EH (cell line): ENCODE measurements at regions not wholly inside any gene's neighbourhood (a gene's known extent, or its start where the extent isn't known, plus 50 kb on each side); places are given as distances from the start of the nearest gene placed in this dataset.
"Not testable (repeated sequence)": the region's sequence is repeated elsewhere in the genome, so short reads cannot be mapped to it uniquely, and the experiment has no call there.

Experiments
- DNase-seq: peaks from one replicate; pipeline ENCODE4 v3.0.0-alpha.2; 2015; ENCODE audit warnings: low read depth

- no peak for DNase-seq
Observed at GRCh38 chr21:24509131-24509530, 1098.2 kb downstream of the MRPL39 start.

- DNase-seq: no peak
Observed at GRCh38 chr21:24486973-24487372, 1120.3 kb downstream of the MRPL39 start.

GRCh38 chr21:24483361-24483760 lies 1123.9 kb downstream of the MRPL39 start:
- not testable (repeated sequence) for DNase-seq

- no peak for DNase-seq
Observed at GRCh38 chr21:24470852-24471251, 1136.4 kb downstream of the MRPL39 start.

- no peak for DNase-seq
Observed at GRCh38 chr21:24456358-24456757, 1150.9 kb downstream of the MRPL39 start.

DNA sequence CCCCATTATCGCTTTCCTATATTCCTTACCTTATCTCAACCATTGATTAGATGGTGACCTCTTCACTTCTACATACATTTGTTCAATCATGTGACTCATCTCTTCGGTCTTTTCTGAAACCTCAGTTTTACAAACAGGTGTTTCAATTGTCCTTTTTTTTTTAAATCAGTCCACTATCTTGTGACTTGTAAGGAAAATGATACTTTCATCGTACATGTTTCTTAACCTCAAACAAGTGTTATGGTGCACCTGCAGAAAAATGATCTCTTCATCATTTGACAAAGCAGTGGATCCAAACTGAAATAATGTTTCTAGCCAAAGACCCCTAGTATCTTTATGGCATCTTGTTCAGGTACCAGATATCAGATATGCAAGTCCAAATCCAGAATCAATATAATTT lies 1157.2 kb downstream of the MRPL39 start:
- DNase-seq: no peak

- DNase-seq: no peak
Observed at GRCh38 chr21:24445517-24445916, 1161.8 kb downstream of the MRPL39 start.

DNA sequence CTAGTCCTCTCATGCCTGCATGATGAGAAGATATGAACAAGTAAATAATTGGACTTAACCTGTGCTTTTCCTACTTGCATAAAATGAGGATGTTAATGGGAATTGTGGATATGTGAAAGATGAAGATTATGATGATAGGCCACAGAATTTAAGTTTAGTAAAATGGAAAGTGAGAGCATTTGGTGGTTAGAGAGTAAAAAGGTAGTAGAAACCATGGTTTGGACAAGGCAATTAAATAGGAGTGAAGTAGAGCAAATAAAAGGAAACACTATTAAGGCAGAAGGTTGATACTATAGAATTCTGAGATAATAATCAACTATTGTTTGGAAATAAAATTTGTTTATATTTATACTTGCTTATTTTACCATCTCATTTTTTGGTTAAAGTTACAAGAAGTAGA lies 1162.5 kb downstream of the MRPL39 start:
- no peak for DNase-seq

- no peak for DNase-seq
Observed at GRCh38 chr21:24436236-24436635, 1171.0 kb downstream of the MRPL39 start.

- DNase-seq: no peak
Observed at GRCh38 chr21:24428591-24429199, 1178.6 kb downstream of the MRPL39 start.

DNA sequence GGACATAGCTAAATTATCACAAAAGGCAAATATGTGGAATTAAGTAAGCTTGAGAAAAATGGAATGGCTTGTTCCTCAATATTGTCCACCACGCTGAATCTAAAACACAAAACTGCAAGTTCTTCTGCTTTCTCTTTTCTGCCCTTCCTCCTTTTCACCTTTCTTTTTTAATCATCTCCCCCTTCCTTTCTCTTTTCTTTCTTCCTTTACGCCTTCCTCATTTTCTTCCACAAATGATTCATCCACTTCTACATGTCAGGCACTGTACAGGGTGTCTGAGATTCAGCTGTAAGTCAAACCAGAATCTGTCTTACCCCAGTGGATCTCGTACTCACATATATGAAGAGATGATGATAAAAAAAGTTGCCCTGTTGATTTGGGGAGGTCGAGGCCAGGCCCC lies 1182.5 kb downstream of the MRPL39 start:
- no peak for DNase-seq

DNA sequence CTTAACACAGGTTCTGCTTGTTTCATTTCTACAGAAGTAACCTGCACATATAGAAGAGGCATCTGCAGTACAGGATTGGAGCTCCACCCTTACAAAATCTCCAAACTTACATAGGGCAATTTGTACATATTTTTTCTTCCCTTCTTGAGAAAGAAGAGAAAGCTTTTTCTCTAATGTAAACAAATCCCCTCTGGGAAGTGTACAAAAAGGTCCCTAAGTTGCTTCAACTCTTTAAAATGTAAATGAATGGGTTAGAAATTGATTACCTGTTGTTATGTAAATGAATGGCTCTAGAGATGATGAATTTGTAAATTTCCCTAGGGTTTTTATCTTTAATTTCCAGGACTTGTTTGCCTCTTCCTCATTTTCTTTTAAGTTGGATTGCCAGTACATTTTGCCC lies 1183.7 kb downstream of the MRPL39 start:
- DNase-seq: no peak

DNA sequence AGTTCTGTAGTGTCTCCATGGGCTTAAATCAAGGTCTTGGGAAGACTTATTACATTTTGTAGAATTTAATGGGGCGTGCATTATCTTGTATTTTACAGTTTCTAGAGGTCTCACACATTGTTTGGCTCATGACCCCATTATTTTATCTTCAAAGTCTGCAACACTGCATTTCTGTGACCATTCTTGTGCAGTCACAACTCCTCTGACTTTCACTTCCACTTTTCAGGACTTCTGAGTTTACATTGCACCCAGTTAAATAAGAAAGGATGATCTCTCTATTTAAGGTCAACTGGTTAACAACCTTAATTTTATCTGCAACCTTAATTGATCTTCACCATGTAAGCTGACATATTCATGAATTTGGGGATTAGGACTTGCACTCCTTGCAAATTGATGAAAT lies 1186.6 kb downstream of the MRPL39 start:
- no peak for DNase-seq

GRCh38 chr21:24419641-24420040 lies 1187.6 kb downstream of the MRPL39 start:
- not testable (repeated sequence) for DNase-seq

GRCh38 chr21:24418671-24419070 lies 1188.6 kb downstream of the MRPL39 start:
- no peak for DNase-seq

GRCh38 chr21:24411429-24411828 lies 1195.9 kb downstream of the MRPL39 start:
- no peak for DNase-seq

GRCh38 chr21:24403221-24403620 lies 1204.1 kb downstream of the MRPL39 start:
- no peak for DNase-seq

GRCh38 chr21:24395320-24395923 lies 1211.9 kb downstream of the MRPL39 start:
- DNase-seq: no peak

DNA sequence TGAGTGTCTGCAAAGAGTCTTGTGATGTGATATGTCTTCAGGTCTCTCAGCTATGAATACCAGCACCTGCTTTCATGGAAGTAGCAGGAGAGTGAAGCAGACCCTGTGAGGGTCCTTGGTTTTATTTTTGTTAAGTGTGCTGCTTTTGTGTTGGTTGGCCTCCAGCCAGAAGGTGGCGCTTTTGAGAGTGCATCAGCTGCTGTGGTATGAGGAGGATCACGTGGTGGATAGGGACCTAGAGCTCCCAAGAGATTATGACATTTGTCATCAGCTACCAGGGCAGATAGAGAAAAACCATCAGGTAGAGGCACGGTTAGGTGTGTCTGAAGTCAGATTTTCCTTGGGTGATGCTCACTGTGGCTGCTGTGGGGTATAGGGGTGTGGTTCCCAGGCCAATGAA lies 1232.1 kb downstream of the MRPL39 start:
- DNase-seq: no peak

GRCh38 chr21:24372506-24372905 lies 1234.8 kb downstream of the MRPL39 start:
- no peak for DNase-seq

GRCh38 chr21:24369746-24370145 lies 1237.5 kb downstream of the MRPL39 start:
- no peak for DNase-seq

- DNase-seq: no peak
Observed at GRCh38 chr21:24369278-24369677, 1238.0 kb downstream of the MRPL39 start.

- DNase-seq: no peak
Observed at GRCh38 chr21:24367936-24368335, 1239.3 kb downstream of the MRPL39 start.

- no peak for DNase-seq
Observed at GRCh38 chr21:24353492-24353891, 1253.8 kb downstream of the MRPL39 start.
